ENCODE measurements at regions not wholly inside any gene's neighbourhood (a gene's known extent, or its start where the extent isn't known, plus 50 kb on each side); places are given as distances from the start of the nearest gene placed in this dataset.

GRCh38 chr2:147408357-147408756, 436.5 kb upstream of the ACVR2A start:
- no peak for TF ChIP-seq CTCF (IDR thresholded peaks at IDR 0.05)
- no peak for ATAC-seq (ENCODE audit: low FRiP score)
- no peak for DNase-seq (ENCODE audit: low spot score)

- no peak for ATAC-seq (ENCODE audit: low FRiP score)
- no peak for TF ChIP-seq CTCF (IDR thresholded peaks at IDR 0.05)
- DNase-seq (ENCODE audit: low spot score), result no peak
Observed at GRCh38 chr2:147405651-147406050, 439.2 kb upstream of the ACVR2A start.

- ATAC-seq (ENCODE audit: low FRiP score), result no peak
- no peak for DNase-seq (ENCODE audit: low spot score)
- no peak for TF ChIP-seq CTCF (IDR thresholded peaks at IDR 0.05)
Observed at GRCh38 chr2:147398996-147399395, 445.8 kb upstream of the ACVR2A start.

- TF ChIP-seq CTCF (IDR thresholded peaks at IDR 0.05), result no peak
- DNase-seq (ENCODE audit: low spot score) (no peak), ATAC-seq (ENCODE audit: low FRiP score) (no peak)
Observed at GRCh38 chr2:147398301-147398700, 446.5 kb upstream of the ACVR2A start.

- no peak for DNase-seq (ENCODE audit: low spot score)
- TF ChIP-seq CTCF (IDR thresholded peaks at IDR 0.05), result no peak
- no peak for ATAC-seq (ENCODE audit: low FRiP score)
Observed at GRCh38 chr2:147396890-147397289, 447.9 kb upstream of the ACVR2A start.

DNA sequence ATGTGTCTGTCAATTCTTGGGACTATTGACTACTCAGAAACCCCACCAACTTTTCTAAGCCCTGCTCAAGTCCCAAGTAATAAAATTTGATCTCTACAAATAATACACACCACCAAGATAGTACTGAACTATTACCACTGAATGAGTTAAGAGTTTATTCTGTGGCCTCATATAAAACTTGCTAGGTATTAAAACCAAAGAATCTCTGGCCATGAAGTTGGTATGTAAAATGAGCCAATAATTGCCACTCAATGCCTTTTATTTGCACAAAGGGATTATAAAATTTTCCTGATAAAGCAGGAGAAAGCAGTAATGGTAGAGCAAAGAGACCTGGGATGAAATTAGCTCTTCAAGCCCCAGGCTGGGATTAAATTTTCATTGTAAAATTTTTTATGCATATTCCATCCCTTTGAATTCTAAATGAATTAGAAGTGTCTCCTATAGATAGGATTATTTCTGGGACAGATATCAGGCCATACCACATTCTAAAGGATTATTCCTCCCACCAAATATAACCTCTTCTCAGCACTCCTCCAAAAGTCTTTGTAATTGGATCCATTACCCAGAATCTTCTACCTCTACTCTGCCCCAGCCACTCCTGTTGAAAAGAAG, 450.5 kb upstream of the ACVR2A start:
- DNase-seq (ENCODE audit: low spot score), result no peak
- TF ChIP-seq CTCF (IDR thresholded peaks at IDR 0.05), result no peak
- no peak for ATAC-seq (ENCODE audit: low FRiP score)

DNA sequence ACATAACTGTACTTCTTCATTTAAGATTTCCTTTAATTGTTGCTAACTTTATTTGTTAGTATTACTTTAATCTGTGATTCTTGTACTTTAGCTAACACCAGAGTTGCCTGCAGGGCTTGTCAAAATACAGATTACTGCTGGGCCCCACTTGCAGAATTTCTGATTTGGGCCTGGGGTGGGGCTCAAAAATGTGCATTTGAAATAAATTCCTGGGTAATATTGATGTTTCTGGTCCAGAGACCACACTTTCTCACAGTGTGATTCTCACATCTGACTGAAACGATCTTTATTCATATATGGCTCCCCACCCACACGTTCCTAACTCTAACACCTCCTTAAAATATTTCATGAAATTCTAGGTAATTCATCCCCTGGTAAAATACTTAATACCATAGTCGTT, 452.6 kb upstream of the ACVR2A start:
- DNase-seq (ENCODE audit: low spot score) (no peak), ATAC-seq (ENCODE audit: low FRiP score) (no peak)
- no peak for TF ChIP-seq CTCF (IDR thresholded peaks at IDR 0.05)

Data from omental fat pad (tissue), 3 donors.